ENCODE measurements at regions not wholly inside any gene's neighbourhood (a gene's known extent, or its start where the extent isn't known, plus 50 kb on each side); places are given as distances from the start of the nearest gene placed in this dataset.

GRCh38 chr4:57211131-57211530 is 100.9 kb upstream of the IGFBP7 start:
- TF ChIP-seq POLR2AphosphoS5 (IDR thresholded peaks at IDR 0.05) = no peak
- no peak for TF ChIP-seq CTCF (IDR thresholded peaks at IDR 0.05)
